Astrocyte of the spinal cord (primary cell): ENCODE measurements at regions not wholly inside any gene's neighbourhood (a gene's known extent, or its start where the extent isn't known, plus 50 kb on each side); places are given as distances from the start of the nearest gene placed in this dataset.

Source experiments
- DNase-seq: peaks from one replicate; pipeline ENCODE4 v3.0.0; 2011; ENCODE audit warnings: low read depth, low spot score
- H3K4me3 ChIP-seq: 2 replicates; pipeline ENCODE4 v1.5.1; 2011; ENCODE audit warnings: low read depth, mild to moderate bottlenecking, low read length, moderate library complexity
- CTCF ChIP-seq: IDR thresholded peaks from 2 replicates; pipeline ENCODE4 v1.5.1; 2012; ENCODE audit warnings: low read depth, mild to moderate bottlenecking, low read length, inconsistent platforms
- in situ Hi-C: cut with HindIII; loops from 2 replicates; pipeline ENCODE4 v1.10.0; 2017; ENCODE audit warnings: low sequenced_read_pairs

- in situ Hi-C loops = no loop called here
- TF ChIP-seq CTCF = no peak
- H3K4me3 ChIP-seq = no peak overlapping the region
- DNase-seq = no peak
Observed at GRCh38 chr13:26456650-26457049, 100.8 kb upstream of the WASF3 start.

DNA sequence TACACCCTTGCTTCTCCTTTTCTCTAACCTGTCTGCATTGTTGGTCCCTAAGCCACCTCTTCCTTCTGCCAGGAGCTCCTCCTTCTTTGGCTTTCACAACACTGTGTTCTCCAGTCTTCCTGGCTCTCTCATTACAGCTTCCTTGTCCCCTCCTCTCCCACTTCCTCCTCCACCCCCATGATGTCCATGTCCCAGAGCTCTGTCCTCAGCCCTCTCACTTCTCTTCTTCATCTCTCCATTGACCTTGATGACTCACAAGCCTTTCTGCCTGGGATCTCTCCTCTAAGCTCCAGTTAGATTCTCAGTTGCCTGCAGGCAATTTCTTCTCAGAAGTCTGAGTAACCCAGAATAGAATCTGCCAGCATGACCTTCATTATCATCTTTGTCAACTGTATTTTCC, 100.3 kb upstream of the WASF3 start:
- H3K4me3 ChIP-seq = no peak overlapping the region
- DNase-seq = no peak
- in situ Hi-C loops = no loop called here
- TF ChIP-seq CTCF = no peak

DNA sequence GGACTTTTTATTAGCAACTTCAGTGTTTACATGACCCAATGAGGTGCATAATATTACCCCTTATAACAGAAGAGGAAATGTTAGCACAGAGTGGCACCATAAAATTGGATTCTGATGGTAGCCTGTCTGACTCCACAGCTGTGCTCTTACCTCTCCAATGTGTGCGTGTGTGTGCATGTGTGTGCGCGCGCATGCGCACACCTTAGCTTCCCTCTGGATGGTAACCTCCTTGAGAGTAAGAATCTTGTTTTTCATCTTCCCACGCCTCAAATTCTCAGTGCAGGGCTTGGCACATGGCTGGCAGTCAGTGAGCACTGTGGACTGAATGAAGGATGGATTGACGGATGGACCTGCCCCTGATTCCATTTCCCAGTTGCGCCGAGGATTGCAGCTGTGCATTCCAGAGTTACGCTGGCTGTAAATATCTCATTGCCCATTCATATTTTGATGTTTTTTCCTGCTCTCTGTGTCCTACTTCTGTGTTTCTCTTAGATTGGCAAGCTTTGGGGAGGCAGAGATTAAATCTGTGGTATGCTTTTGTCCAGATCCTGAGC, 99.2 kb upstream of the WASF3 start:
- H3K4me3 ChIP-seq = no peak overlapping the region
- TF ChIP-seq CTCF = no peak
- DNase-seq = no peak
- in situ Hi-C loops = no loop called here

DNA sequence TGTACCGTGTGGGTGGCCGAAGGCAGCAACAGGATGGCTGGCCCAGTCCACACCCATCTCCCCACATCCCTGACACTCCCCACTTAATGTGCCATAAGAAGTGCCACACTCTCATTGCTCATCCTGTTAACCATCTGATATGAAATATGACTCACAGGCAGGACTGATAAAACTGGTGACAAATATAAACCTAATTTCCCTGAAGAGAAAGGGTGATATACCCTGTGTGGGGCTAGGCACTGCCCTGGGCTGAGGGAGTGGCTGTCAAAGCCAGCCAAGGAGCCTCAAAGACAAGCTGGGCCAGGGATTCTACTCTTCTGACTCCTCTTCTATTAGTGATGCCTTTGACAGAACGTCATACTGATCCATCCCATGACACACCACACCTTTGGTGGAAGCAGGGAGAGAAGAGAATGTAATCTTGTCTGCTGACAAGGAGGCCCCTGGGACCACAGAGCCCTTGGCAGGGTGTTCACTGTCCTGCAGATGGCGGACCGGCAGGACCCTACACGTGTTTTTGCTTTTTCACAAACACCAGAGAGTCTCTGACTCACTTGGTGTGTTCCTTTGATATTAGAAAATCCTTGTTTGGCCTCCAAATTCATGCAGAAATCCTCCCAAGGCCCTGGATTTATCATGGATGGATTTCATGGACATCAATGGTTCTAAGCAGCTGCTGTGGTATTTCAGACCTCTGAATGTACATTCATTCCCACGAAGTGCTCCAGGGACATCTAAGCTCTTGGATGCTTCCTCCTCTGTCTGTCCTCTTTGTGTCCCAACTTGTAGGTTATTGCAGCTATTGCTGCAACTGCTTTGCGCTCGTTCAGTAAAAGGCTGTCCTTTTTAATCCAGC, 98.0 kb upstream of the WASF3 start:
- H3K4me3 ChIP-seq = no peak overlapping the region
- no peak for DNase-seq
- TF ChIP-seq CTCF = no peak
- in situ Hi-C loops = no loop called here

GRCh38 chr13:26460648-26461047, 96.8 kb upstream of the WASF3 start:
- H3K4me3 ChIP-seq = no peak overlapping the region
- peak; percentile 22 for DNase-seq
- in situ Hi-C loops = no loop called here
- TF ChIP-seq CTCF = no peak

DNA sequence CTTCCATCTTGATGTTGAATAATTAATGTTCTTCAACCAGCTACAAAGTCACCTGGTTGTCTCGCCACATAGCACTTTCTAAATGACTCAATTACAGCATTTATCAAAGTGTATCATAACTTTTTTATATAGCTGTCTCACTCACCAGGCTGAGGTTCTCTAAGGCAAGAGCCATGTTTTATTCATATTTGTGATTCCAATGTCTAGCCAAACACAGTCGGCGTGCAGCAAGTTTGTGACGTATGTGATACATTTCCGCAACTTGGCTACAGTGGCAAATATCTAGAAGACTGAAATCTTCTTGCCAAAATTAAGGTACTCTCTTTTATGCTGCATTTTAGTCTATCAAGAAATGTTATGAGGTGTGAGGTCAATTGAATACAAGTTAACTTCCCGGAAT, 94.2 kb upstream of the WASF3 start:
- TF ChIP-seq CTCF = no peak
- DNase-seq = no peak
- in situ Hi-C loops = no loop called here
- no peak overlapping the region for H3K4me3 ChIP-seq
